Suprapubic skin (tissue), 4 donors: ENCODE measurements at regions not wholly inside any gene's neighbourhood (a gene's known extent, or its start where the extent isn't known, plus 50 kb on each side); places are given as distances from the start of the nearest gene placed in this dataset.

Experiments
- EP300 ChIP-seq: sonication (generic); formaldehyde crosslinking; IDR thresholded peaks from one replicate; pipeline ENCODE4 v1.6.1; 2017; ENCODE audit warnings: antibody characterized with exemption
- POLR2AphosphoS5 ChIP-seq, 3 donors: sonication (generic); formaldehyde crosslinking; IDR thresholded peaks; one replicate each; pipeline ENCODE4 v1.6.1; 2017; ENCODE audit warnings: antibody characterized with exemption in 3 of 3

- TF ChIP-seq POLR2AphosphoS5 (IDR thresholded peaks at IDR 0.05) (no peak), EP300 (no peak)
Measured at GRCh38 chr14:54299410-54300363, 97.1 kb upstream of the CDKN3 start.
